ENCODE measurements at regions not wholly inside any gene's neighbourhood (a gene's known extent, or its start where the extent isn't known, plus 50 kb on each side); places are given as distances from the start of the nearest gene placed in this dataset.

DNA sequence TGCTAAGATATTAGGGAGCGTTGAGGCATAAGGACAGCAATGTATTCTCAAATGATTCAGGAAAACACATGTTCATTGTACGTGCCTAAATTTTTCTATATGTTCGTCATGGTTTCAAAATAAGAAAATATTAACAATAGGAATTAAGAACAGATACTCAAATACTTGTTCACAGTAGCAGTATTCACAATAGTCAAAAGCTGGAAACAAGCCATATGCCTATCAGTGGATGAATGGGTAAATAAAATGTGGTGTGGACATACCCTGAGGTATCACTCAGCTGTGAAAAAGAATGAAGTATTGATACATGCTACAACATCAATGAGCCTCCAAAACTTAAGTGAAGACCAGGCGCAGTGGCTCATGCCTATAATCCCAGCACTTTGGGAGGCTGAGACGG lies 84.7 kb upstream of the PTER start:
- DNase-seq (ENCODE audit: low spot score) = no peak

DNA sequence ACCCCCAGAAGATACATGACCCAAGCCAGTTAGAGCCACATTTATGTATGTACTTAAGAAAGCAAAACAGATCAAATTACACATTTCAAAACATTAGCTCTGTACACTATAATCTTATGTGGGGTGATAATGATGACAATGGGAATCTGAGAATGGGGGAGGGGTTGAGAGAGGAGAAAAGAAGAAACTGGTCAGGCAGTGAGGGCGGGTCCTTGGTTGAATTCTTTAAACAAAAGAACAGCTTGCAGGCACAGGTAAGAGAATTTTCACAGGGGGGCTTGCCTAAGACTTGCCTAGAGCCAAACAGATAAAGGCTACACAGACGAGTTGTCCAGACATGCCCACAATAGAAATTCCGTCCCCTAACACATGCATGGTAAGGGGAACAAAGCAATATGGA lies 76.8 kb upstream of the PTER start:
- DNase-seq (ENCODE audit: low spot score) = no peak

DNA sequence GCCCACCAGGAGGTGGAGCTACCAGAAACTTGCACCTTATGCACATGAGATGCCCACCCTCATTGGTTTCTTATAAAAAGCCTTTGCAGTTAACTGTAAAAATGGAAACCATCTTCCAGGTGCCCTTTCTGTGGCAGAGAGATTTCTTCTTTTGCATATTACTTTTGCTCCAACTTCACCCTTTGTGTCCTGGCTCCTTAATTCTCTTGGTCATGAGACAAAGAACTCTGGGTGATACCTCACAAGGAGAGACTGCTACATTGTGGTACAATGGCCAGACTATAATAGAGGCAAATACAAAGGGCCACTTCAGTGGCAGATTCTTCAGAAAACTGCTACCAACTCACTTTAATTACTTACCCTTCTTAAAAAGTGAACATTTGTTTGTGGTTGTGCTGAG lies 76.4 kb upstream of the PTER start:
- no peak for DNase-seq (ENCODE audit: low spot score)

DNA sequence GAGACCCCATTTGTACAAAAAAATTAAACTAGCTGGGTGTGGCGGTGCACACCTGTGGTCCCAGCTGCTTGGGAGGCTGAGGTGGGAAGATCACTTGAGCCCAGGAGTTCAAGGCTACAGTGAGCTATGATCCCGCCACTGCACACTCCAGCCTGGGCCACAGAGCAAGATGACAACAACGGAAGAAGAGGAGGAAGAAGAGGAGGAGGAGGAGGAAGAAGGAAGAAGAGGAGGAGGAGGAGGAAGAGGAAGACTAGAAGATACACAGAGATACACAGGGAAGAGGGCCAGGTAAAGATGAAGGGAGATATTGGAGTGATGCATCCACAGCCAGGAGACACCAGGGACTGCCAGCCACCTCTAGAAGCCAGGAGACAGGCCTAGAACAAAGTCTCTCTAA lies 75.7 kb upstream of the PTER start:
- no peak for DNase-seq (ENCODE audit: low spot score)

DNA sequence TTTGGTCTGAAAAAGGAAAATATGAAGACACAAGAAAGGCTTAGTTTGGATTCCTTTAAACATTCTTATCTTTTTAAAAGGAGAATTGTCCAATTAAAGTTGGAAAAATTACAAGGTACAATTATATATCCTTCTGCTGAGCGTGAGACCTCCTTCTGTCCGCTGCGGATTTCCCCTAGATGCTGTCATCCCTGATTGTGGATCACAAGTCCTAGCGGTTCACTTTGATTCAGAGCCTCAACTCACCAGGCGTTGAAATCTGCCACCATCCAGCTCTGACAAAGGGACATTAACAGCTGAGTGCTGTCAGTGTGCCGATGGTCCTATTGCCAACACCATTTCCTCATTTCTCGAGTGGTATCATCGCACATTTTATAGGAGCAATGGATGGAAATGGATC lies 73.1 kb upstream of the PTER start:
- DNase-seq (ENCODE audit: low spot score) = no peak

DNA sequence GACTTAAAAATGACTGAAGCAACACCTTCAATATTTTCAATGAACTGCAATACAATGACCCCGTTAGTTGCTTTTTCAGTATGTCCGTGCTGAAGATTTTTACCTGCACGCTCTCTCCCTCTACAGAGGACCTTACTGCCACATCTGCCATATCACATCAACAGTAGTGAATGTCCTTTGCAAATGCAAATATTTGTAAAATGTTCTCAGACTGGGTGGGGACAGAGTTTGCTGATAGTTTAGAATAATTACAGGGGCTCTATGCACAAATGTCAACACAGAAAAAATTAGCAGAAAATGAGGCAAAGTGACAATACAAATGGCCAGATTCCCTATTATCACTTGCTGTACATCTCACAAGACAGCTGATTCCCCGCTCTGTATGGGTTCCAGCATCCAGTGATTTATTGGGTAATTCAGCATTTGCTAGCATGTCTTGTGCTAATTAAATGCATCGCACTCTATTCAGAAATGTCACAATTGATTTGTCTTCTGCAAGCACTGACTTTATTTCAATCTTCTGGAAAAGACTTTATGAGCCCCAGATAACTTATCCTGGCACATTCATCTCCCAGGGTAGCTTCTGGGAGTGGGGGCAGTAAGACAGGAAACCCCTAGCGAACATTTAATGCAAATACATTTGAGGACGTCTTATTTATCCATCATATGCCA lies 69.1 kb upstream of the PTER start:
- no peak for DNase-seq (ENCODE audit: low spot score)

DNA sequence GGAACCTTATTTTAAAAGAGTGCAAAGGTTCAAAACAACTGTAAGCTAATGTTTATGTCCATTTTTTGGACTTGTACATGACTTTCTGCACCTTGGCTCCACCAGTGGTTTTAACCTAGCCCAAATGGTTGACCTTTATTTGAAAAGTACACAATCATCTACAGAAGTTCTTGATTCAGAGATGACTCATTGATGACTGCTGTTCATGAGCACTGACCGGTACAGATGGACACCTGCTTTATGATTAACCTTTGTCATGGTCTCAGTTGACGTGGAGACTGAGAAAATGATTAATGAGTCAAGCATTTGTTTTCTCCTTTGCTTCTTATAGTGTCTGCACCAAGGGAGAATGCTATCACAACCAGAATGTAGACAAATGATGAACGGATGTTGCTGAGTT lies 55.7 kb upstream of the PTER start:
- peak; percentile 10 for DNase-seq (ENCODE audit: low spot score)

DNA sequence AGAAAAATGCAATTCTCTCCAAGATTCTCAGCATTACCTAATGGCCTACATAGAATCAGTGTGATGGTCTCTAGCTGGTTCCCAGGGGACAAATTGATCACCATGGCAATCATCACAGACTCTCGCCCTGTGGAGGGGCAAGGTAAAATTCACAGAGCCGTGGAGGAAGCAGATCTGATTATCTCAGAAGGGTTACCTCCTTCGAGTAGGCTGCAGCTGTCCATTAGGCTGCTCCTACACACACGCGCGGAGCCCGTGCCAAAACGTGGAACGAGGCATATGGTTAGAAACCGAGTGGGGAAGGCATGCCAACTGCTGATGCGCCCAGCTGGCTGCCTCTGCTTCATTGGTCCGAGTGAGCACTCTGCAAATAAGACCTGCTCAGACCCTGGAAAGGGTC lies 52.8 kb upstream of the PTER start:
- DNase-seq (ENCODE audit: low spot score) = no peak

DNA sequence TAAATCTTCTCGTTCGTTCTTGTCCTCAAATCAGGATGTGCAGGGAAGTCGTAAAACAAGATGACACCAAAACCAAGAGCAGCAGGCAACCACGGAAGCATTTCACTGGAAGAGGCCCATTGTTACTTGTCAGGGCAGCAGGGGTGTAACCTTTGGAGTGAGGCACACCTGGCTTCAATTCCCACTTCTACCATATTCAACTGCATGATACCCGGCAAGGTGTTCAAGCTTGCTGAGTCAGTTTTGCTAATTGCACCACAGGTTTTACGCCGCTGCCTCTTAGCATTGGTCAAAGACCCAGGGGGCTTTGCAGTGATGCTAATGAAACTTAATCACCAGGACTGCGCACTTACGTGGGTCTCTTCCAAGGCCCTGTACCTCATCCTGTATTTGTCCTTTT lies 50.0 kb upstream of the PTER start:
- no peak for DNase-seq (ENCODE audit: low spot score)

Data from A172 (cell line).